Upper lobe of left lung (tissue), 4 donors: ENCODE measurements at regions not wholly inside any gene's neighbourhood (a gene's known extent, or its start where the extent isn't known, plus 50 kb on each side); places are given as distances from the start of the nearest gene placed in this dataset.
A peak's percentile ranks its signal among the peaks of the same experiment; 100 is the strongest.

Experiments used
- CTCF ChIP-seq, 6 experiments: fragments of 450-650 bp in 4 of 6; fragments of 200-600 bp in 2 of 6; sonication (generic) in 2 of 6; IDR thresholded peaks; one replicate each; pipeline ENCODE4 v1.5.1; 2016 to 2019; ENCODE audit warnings: antibody characterized with exemption in 6 of 6
- EP300 ChIP-seq, 4 donors: sonication (generic); formaldehyde crosslinking; IDR thresholded peaks; one replicate each; pipeline ENCODE4 v1.5.1; 2017; ENCODE audit warnings: antibody characterized with exemption in 4 of 4, control low read depth in 2 of 4
- POLR2A ChIP-seq, 4 donors: fragments of 450-650 bp; IDR thresholded peaks; one replicate each; pipeline ENCODE4 v1.5.1; 2016 to 2017; ENCODE audit warnings: antibody characterized with exemption in 4 of 4, mild to moderate bottlenecking in 2 of 4
- POLR2AphosphoS5 ChIP-seq, 2 donors: sonication (generic); formaldehyde crosslinking; IDR thresholded peaks; one replicate each; pipeline ENCODE4 v1.5.1; 2017; ENCODE audit warnings: antibody characterized with exemption in 2 of 2

DNA sequence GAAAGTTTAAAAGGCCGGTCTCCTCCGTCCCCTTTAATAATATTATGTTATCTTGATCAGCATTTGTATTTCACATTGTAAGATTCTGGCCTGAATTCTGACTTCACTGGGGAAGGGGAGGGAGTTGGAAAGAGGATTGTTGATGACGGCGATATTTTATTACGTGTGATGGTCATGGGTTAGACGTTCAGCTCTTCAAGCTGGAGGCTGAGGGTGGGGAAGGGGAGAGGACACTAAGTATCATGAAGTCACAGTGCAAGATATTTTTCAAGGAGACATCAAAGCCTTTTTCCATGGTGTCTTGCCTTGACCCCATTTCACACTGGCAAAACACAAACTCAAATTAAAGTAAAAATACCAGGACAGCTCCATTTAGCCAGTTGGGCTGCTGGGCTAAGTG lies 126.7 kb downstream of the WDR11 start:
- TF ChIP-seq POLR2A (IDR thresholded peaks at IDR 0.05) (peak in 1 of 4 donors; percentile 8), CTCF (IDR thresholded peaks at IDR 0.05) (no peak), POLR2AphosphoS5 (IDR thresholded peaks at IDR 0.05) (no peak), EP300 (IDR thresholded peaks at IDR 0.05) (no peak)
